Ishikawa (cell line): ENCODE measurements at regions not wholly inside any gene's neighbourhood (a gene's known extent, or its start where the extent isn't known, plus 50 kb on each side); places are given as distances from the start of the nearest gene placed in this dataset.

Experiments
- CEBPB ChIP-seq: IDR thresholded peaks from 2 replicates; pipeline ENCODE4 v1.6.1; 2012
- CREB1 ChIP-seq: IDR thresholded peaks from 2 replicates; pipeline ENCODE4 v1.6.1; 2012; ENCODE audit warnings: low read depth
- EGR1 ChIP-seq: IDR thresholded peaks from 2 replicates; pipeline ENCODE4 v1.6.1; 2012
- EP300 ChIP-seq: IDR thresholded peaks from 2 replicates; pipeline ENCODE4 v1.6.1; 2012; ENCODE audit warnings: borderline replicate concordance
- FOXM1 ChIP-seq: IDR thresholded peaks from 2 replicates; pipeline ENCODE4 v1.6.1; 2012; ENCODE audit warnings: low read depth, borderline replicate concordance
- NFIC ChIP-seq: IDR thresholded peaks from 2 replicates; pipeline ENCODE4 v1.6.1; 2012
- RAD21 ChIP-seq: IDR thresholded peaks from 2 replicates; pipeline ENCODE4 v1.6.1; 2012; ENCODE audit warnings: low read depth
- REST ChIP-seq: IDR thresholded peaks from 2 replicates; pipeline ENCODE4 v1.6.1; 2012; ENCODE audit warnings: low read depth, mild to moderate bottlenecking
- TAF1 ChIP-seq: IDR thresholded peaks from 2 replicates; pipeline ENCODE4 v1.6.1; 2012; ENCODE audit warnings: low read depth, mild to moderate bottlenecking
- TCF12 ChIP-seq: IDR thresholded peaks from 2 replicates; pipeline ENCODE4 v1.6.1; 2012; ENCODE audit warnings: low read depth
- TEAD4 ChIP-seq: IDR thresholded peaks from 2 replicates; pipeline ENCODE4 v1.6.1; 2012
- USF1 ChIP-seq: IDR thresholded peaks from 2 replicates; pipeline ENCODE4 v1.6.1; 2012
- YY1 ChIP-seq: IDR thresholded peaks from 2 replicates; pipeline ENCODE4 v1.6.1; 2012; ENCODE audit warnings: low read depth
- ZBTB7A ChIP-seq: IDR thresholded peaks from 2 replicates; pipeline ENCODE4 v1.6.1; 2012; ENCODE audit warnings: low read depth
- TF ChIP-seq, protein P1 (sequence below): IDR thresholded peaks from 2 replicates; pipeline ENCODE4 v1.6.1; 2012

GRCh38 chr18:78071166-78071710 is 821.6 kb downstream of the GALR1 start:
- TF ChIP-seq CEBPB: no peak
- no peak for TF ChIP-seq FOXM1
- no peak for TF ChIP-seq NFIC
- TF ChIP-seq EP300: no peak
- TF ChIP-seq YY1: no peak
- TF ChIP-seq EGR1: no peak
- no peak for TF ChIP-seq USF1
- TF ChIP-seq ZBTB7A: no peak
- no peak for TF ChIP-seq TCF12
- no peak for TF ChIP-seq REST
- no peak for TF ChIP-seq TAF1
- TF ChIP-seq CREB1: no peak
- TF ChIP-seq, protein P1, sequence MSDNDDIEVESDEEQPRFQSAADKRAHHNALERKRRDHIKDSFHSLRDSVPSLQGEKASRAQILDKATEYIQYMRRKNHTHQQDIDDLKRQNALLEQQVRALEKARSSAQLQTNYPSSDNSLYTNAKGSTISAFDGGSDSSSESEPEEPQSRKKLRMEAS: no peak
- no peak for TF ChIP-seq RAD21
- TF ChIP-seq TEAD4: no peak

GRCh38 chr18:78071776-78072175 is 822.1 kb downstream of the GALR1 start:
- TF ChIP-seq REST: no peak
- no peak for TF ChIP-seq TAF1
- no peak for TF ChIP-seq YY1
- TF ChIP-seq ZBTB7A: no peak
- TF ChIP-seq TCF12: no peak
- TF ChIP-seq RAD21: no peak
- no peak for TF ChIP-seq NFIC
- TF ChIP-seq FOXM1: no peak
- no peak for TF ChIP-seq EGR1
- TF ChIP-seq CREB1: no peak
- TF ChIP-seq EP300: no peak
- no peak for TF ChIP-seq USF1
- TF ChIP-seq CEBPB: no peak
- TF ChIP-seq, protein P1: no peak
- no peak for TF ChIP-seq TEAD4

DNA sequence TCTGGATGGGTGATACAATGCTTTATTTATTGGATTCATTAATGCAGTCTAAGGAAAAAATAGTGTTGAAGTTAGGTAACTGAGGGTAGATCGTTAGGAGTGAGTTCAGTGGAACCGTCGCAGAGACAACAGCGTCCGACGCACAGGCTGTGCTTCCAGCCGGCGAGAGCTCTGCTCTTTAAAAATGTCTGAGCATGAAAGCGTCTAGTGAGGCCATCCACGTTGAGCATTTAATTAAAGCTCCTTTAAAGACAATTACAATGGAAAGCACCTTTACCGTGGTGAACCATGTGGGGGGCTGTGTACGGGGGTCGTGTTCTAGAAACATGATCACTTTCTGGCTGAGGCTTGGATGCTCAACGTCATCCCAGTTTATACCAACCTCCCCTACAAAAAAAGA is 822.7 kb downstream of the GALR1 start:
- no peak for TF ChIP-seq REST
- TF ChIP-seq CEBPB: no peak
- no peak for TF ChIP-seq USF1
- TF ChIP-seq NFIC: no peak
- TF ChIP-seq ZBTB7A: no peak

GRCh38 chr18:78073275-78073674 is 823.6 kb downstream of the GALR1 start:
- no peak for TF ChIP-seq TEAD4
- peak; percentile 22 for TF ChIP-seq RAD21

- TF ChIP-seq TCF12 (no peak), TAF1 (no peak), USF1 (no peak), RAD21 (no peak), EP300 (no peak), NFIC (no peak), ZBTB7A (no peak), CREB1 (no peak), FOXM1 (no peak), EGR1 (no peak)
Measured at GRCh38 chr18:78074400-78075020, 824.9 kb downstream of the GALR1 start.
